NCI-H187 treated with DMSO at 0.1 percent for 48 hours (cell line): ENCODE measurements at regions not wholly inside any gene's neighbourhood (a gene's known extent, or its start where the extent isn't known, plus 50 kb on each side); places are given as distances from the start of the nearest gene placed in this dataset.
"Not testable (repeated sequence)": the region's sequence is repeated elsewhere in the genome, so short reads cannot be mapped to it uniquely, and the experiment has no call there.

Experiments
- DNase-seq: peaks from one replicate; lab custom pipeline; 2025; lab: John Stamatoyannopoulos, UW

DNA sequence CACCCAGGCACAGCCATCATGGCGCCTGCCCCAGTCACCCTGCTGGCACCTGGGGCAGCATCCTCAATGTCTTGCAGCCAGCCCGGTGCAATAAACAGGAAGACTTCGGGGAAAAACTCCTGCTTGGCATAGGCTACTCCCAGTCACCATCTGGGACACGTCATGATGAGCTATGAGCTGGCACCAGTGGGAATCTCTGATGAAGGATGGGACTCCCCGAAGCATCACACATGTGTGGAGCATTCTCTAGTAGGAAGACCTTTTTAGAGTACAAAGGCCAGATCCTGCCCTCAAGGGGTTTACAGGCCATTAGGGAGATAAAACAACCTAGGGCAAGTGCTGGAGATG lies 208.0 kb upstream of the IRF2BP2 start:
- DNase-seq = not testable (repeated sequence)

DNA sequence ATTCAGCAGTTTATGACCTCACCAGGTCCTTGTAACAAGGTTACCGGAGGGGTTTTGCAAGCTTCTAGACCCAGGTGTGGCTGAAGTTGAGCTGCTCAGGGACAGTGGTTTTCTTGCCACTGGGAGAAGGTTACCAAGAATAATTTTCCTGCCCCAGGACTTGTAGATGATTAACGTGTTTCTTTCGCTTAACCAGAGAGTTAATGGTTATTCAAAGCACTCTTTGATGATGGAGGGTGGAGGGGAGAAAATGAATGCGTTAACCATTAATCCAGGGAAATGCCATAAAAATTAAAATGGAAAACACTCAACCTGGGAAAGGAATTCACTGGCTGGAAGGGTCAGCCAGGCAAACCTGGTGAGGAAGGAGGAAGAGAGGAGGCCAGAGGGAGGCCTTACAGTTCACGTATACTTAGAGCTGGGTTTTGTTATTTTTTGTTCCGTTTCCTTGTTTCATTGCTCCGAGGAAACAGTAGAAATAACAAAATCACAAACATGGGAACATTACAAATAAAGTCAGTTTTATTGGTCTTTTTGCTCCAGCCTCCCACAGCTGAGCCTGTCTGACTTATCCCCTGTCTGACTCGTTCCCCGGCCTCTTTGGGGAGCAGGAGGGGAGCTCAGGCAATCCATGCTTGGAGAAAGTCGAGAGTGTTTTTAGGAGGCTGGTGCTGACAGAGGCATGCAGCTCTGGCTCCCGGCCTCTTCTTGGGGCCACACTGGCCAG lies 207.5 kb upstream of the IRF2BP2 start:
- not testable (repeated sequence) for DNase-seq

DNA sequence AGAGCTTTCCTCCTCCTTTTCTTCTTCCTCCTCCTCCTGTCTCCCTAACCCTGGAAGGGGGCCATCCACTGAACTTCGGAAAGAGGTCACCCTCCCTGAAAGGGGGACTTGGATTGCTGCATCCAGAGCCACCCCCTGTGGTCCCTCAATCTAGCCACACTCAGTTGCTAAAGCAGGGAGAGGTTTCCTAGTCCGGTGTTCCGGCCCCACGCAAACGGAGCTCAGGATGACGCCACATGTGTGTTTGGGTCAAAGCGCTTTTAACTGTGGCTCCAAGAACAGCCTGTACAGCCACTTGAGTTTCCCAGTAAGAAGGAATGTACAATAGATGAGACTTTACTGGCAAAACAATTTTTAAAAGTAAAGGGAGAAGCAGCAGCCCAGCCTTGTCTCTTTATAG lies 206.9 kb upstream of the IRF2BP2 start:
- DNase-seq = not testable (repeated sequence)

DNA sequence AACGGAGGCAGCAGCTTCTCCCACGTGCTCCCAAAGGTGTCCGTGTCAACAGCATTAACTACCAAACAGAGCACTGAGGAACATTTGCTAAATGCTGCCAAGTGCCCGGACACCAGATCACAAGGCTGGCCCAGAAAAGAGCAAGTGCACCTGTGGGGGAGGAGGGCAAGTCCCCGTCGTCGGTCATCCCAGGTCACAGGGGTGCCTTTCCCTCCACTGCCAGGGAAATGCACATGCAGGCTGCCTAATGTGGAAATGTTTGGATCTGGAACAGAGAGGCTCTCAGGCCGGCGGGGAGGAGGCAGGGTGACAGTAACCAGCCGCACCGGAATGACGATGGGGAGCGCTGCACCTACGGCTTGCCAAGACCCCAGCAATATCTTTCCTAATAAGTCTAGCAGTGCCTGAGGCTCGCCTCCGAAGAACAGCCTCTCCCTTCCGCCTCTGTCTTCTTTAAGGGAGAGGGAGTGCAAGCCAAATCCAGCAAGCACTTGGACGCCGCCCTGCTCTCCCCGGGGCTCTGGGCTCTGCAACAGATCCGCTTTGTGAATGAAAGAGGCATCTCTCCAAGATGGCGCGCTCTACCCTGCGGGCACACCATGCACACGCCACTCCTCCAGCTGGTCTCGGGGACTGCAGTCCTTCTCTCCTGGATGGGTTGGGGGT lies 206.3 kb upstream of the IRF2BP2 start:
- not testable (repeated sequence) for DNase-seq

DNA sequence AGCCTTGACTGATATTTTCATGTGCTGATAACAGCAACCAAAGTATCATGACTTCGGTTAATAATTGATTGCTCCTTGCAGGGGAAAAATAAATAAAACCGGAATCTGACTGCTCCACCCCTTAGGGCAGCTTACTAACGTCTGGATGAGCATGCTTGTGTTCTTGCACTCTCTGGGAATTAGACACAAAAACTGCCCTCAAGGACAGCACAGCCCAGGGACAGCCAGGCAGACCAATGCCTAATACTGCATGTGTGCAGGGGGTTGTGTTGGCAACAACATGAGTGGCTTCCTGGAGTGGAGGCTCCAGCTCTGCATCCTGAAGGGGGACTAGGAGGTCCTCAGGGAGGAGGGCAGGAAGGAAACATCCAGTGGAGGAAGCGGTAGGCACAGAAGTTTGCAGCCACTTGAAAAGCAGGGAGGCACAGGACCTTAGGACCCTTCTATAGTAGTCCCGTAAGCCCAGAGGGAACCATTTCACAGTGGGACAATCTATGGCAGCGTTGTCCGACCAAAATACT lies 205.4 kb upstream of the IRF2BP2 start:
- not testable (repeated sequence) for DNase-seq

DNA sequence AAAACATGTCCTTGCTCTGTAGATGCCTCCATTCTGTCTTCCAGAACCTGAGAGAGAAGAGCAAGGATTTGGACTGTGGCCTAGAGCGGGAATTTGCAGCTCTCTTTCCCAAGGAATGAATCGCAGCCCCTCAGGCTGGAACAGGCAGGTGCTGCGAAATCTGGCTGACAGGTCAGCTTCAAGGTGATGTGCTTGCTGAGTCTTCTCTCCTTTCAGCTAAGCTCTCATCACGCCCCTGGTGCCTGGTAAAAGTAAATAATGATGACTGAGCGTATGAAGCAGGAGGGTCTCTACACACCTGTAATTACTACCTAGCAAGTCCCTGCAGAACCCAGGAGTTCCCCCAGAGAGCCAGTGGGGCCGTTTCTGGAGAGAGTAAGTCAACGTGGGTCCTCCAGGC lies 204.3 kb upstream of the IRF2BP2 start:
- not testable (repeated sequence) for DNase-seq

DNA sequence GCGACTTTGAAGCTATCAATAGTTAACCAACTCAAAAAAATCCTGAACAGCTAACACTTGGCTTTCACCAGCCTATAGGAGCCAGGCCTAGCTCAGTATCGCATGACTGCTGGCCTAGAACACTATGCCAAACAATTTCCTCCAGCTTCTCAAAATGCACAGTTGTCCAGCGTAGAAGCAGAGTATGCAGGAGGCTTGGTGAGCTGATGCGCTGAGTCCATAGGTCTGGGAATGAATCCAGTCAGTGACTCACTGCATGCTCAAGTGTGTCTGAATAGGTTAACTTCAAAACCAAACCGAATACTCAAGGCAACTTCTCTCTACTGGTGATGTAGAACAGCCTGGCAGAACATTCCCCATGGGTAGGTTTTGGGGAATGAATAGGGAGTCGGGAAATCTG lies 201.8 kb upstream of the IRF2BP2 start:
- not testable (repeated sequence) for DNase-seq

DNA sequence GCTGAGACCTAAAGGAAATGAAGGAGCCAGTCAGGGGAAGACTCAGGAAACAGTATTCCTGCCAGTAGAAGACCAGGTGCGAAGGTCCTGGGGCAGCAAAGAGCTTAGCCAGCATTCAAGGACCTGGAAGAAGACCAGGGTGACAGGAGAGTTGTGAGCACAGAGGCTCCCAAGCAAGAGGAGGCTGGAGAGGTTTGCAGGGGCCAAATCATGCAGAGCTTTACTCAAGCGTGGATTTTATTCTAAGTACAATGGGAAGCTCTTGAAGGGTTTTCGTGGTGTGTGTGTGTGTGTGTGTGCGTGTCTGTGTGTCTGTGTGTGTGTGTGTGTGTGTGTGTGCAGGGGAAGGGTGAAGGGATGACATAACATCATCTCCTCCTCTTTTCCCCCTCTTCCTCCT lies 200.7 kb upstream of the IRF2BP2 start:
- DNase-seq = not testable (repeated sequence)

DNA sequence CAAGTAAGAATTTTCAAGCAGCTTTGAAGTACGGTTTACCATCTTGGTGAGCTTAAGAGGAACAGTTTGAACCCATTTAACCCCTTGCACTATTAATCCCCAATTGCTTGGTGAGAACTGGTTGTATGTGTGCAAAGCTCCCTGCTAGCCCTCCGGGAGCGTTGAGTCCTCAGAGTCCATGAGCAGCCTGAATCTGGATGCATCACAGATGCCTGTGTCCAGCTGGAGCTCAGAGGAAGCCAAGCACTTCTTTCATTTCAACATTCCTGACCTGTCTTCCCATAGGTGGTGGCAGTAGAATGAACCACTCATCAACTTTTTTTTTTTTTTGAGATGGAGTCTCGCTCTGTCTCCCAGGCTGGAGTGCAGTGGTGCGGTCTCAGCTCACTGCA lies 199.9 kb upstream of the IRF2BP2 start:
- not testable (repeated sequence) for DNase-seq

DNA sequence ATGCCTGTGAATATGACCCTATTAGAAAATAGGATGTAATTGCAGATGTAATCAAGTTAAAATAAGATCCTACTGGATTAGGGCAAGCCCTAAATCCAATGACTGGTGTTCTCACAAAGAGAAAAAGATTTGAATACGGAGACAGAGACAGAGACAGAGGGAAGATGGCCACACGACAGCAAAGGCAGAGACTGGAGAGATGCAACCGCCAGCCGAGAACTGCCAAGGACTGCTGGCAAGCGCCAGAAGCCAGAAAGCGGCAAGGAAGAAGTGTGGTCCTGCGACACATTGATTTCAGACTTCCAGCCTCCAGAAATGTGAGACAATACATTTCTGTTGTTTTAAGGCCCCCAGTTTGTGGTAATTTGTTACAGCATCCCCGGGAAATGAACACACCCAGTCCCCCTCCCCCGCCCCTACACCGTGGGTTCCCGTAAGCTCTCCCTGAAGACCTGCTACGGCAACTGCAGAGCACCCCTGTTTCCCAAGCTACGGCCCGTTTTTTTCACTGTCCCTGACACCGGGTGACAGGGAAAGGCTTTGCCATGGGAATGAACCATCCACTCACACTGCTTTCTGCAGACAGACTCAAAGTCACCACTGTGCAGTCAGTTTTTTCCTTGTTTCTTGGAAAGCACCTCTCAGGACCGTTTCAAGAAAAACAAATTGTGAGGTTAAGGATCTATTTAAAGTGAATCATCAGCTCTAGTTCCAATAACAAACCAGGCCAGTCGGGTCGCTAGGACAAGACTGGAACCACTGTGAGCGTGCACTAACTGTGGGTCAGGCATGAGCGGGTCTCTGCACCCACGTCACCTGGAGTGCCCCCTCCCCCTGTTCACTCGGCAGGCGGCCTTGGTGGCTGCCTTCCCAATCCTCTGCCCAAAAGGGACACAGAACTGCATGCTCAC lies 199.2 kb upstream of the IRF2BP2 start:
- not testable (repeated sequence) for DNase-seq

DNA sequence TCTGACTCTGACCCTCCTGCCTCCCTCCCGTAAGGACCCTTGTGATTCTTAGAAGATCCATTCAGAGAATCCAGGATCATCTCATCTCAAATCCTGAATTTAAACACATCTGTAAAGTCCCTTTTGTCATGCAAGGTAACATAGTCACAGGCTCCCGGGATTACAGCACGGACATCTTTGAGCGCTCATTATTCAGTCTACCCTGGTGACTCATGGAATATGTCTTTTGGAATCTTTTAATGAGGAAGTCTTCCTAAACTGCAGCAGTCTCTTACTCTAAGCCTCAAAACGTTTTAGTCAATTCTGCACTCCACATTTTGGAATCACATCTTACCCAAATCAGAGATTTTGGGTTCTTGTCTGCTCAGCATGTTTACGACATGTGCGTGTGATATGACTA lies 198.5 kb upstream of the IRF2BP2 start:
- not testable (repeated sequence) for DNase-seq

DNA sequence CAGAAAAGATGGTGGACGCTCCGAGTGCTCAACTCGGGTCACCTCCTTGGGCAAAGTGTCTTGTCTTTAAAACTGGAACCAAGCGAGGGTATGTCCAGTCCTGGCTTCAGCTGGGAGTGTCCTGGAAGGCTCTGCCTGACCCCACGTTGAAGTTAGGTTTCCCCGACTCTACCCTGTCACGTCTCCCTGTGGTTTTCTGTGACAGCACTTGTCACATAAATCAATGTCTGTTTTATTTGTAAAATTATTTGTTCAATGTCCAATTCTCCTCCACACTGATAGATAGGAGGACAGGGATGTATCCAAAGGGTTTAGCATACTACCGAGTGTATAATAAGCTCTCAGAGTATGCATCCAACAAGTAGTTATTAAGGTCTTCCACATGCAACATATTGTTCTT lies 197.7 kb upstream of the IRF2BP2 start:
- not testable (repeated sequence) for DNase-seq

DNA sequence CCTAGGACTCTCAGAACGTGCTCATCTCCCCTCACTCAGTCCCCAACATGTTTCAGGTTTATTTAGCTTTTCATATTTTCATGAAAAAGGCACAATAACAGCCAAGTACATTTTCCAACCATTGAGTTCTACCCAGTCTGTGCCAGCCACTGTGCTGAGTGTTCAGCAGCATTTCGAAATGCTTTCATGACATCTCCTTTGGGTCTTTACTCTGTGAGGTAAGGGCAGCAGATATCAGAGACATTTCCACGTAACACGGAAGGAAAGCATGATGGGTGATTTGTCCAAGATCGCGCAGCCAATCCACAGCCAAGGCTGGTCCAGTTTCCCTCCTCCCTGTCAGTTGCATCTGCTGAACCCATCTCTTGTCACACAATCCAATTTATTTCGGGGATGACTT lies 192.6 kb upstream of the IRF2BP2 start:
- DNase-seq = not testable (repeated sequence)

DNA sequence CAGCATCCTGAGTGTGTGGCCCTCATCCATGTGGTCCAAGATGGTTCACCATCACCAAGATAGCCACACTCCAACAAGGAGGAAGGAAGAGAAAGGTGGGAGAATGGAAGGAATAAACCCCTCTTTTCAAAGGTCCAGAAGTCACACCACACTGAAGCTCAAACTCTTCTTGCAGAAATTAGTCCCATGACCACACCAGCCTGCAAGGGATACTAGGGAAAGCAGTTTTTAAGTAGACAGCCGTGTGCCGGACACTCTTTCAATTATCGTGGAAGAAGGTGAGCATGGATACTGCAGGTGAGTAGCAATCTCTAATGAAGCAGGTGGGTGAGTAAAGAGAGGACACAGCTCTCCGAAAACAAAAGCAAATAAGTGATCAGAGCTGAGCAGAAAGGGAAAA lies 191.7 kb upstream of the IRF2BP2 start:
- DNase-seq = not testable (repeated sequence)

DNA sequence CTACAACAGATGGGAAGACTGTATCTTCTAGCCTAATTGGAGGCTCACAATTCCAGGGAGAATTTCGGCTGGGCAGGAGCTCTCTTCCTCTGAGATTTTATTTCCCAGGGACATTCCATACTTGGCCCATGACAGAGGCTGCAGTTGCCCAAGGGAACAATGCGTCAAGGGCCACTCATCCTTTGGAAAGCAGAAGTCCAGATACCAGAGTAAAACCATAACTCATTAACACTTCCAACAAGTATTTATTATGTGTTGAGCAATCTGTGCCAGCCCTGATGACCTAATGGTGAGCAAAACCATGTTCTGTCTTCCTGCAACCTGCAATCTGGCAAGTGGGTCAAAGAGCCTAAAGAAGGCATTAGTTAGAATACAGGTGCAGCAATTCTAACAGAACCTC lies 191.2 kb upstream of the IRF2BP2 start:
- not testable (repeated sequence) for DNase-seq

DNA sequence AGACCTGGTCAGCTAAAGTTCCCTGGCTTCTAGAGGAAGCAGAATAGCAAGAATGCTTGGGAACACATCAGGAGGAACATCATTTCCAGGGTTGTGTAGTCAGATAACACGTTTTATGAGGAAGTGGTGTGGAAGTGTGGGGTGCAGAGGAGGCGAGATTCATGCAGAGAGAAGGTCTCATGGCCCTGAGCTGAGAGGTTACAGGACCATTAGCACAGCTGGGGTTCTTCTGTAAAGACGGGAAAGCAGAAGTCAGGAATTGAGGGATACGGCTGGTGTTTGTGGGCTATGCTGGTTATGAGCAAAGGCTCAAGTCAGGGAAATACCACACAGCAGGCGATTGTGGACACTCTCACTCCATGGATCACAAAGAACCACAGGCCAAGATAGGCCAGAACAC lies 190.6 kb upstream of the IRF2BP2 start:
- DNase-seq = not testable (repeated sequence)

DNA sequence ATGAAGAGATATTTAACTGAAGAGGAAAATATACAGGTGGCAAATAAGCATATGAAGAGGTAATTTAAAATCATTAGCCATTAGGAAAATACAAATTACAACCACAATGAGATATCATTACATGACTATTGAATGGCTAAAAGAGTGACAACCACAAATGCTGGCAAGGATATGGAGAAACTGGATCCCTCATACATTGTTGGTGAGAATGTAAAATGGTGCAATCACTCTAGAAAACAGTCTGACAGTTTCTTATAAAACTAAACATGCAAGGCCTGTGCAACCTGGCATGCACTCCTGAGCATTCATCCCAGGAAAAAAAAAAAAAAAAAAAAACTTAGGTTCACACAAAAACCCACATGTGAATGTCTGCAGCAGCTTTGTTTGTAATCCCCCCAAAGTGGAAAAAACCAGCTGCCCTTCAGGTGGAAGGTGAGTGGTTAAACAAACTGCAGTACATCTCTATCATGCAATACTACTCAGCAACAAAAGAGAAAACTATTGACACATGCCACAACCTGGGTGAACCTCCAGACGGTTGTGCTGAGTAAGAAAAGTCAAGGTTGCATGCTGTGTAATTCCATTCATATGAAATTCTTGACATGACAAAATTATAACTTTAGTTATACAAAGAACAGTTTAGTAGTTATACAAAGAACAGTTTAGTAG lies 189.2 kb upstream of the IRF2BP2 start:
- not testable (repeated sequence) for DNase-seq

DNA sequence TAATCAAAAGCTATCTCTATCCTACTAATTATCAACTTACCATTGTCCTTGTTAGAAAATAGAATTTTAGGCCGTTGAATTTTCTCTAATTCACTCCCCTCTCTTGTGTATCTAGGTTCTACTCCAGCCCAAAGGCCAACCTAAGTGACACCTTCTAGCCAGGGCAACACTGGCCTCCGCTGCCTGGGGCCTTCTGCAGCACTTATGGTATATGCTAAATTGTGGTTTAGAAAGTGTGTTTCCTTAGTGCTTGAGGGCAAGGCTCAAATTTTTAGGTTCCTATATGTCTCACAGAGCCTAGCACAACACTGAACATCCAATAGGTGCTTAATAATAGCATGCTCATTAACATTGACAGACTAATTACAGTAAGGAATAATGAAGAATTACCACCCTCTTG lies 187.2 kb upstream of the IRF2BP2 start:
- not testable (repeated sequence) for DNase-seq

DNA sequence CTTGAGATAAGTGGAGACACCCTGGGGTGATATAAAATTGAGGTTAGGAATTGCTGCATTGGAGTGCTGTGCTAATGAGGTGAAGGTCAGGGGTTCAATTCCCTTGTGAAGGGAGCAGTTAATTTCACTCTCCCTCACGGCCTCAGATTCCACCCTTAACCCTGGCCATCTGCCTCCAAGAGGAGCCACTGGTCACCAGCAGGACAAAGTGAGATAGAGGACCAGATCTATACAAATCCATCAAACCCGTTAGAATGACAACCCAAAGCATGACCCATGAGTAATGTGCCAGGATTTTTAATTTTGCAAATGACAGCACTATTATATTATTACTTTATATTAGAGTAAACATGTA lies 186.4 kb upstream of the IRF2BP2 start:
- not testable (repeated sequence) for DNase-seq

DNA sequence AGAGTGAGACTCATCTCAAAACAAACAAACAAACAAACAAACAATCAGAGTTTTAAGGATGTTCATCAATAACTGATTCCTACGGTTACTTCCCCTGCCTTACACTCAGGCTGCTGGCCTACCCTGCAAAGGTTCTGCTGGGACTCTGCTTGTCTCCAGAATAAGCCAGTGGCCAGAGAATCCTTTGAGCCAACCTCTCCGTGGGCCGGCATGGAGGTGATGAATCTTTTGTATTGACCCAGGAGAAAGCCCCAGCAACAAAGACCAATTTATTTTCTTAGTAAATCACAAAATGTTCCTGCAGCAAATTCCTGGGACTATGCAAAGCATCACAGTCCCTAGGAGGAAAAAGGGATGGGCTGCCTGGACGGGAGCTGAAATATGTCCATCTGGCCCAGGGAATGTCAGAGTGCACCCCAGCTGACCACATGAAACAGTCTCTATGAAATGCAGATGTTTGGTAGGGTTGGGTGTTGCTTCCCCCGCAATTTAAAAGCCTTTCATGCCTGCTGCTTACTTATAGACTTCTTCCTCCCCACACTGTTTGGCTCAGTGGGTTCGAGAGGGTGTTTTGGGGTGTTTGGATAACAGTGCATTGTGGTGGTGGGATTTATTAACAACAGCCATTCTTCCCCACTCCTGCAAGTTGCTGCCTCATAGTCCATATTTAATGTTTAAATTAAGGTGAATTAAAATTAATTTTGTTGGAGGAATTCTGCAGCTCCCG lies 185.9 kb upstream of the IRF2BP2 start:
- not testable (repeated sequence) for DNase-seq

DNA sequence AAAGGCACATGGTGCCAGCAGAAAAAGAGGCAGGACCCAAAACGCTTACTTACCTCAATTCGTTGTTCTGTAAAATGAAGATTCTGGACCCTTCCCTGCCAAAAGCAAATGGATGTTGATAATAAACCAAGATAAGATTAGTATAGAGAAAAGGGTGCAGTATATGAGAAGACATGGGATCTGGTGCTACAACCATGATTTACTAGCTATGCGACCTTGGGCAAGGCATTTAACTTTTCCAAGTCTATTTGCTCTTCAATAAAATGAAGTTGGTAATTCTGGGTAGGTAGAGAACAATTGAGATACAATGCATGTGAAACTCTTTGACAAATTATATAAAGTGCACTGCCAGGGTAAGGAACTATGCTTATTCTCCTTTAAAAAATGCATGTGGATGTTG lies 185.0 kb upstream of the IRF2BP2 start:
- DNase-seq = not testable (repeated sequence)
